Nucleus accumbens (tissue), 56 donors: ENCODE measurements at regions not wholly inside any gene's neighbourhood (a gene's known extent, or its start where the extent isn't known, plus 50 kb on each side); places are given as distances from the start of the nearest gene placed in this dataset.
"Not testable (repeated sequence)": the region's sequence is repeated elsewhere in the genome, so short reads cannot be mapped to it uniquely, and the experiment has no call there.

Source experiments
- DNase-seq, 56 donors: peaks; one replicate each; lab custom pipeline; 2025; lab: John Stamatoyannopoulos, UW

DNA sequence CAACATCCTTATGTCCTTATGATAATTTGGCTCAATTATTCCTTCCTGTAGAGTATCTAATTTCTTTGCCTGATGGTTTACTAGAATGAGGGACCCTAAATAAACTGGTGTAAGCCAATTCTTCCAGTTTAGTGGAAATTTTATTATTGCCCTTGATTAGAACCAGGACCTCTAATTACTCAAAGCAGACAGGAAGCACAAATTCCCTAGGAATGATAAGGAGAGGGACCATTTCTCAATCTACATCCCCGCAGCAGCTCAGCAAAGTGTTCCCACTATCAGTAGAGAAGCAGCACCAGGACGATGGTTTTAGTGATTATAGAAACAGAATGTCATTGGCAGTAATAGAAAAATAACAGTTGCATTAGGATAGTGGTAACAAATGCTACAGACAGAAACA, 97.1 kb downstream of the PLPPR4 start:
- no peak for DNase-seq

DNA sequence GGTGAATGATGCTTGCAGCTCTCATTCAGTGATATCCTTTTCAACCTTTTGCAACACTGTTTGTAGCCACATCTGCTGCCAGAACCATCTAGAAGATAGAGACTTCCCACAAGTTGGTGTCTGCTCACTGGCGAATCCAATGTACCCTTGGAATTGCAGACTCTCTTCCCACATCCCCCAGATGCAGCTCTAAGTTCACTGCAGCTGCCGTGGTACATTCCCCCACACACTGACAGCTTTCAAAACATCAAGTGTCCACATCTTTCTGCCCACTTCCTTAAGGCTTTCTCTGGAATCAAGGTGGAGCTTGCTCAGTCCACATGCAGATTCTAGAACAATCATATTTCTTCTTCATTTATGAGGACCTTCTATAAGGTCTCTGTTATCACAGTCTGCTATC, 99.2 kb downstream of the PLPPR4 start:
- DNase-seq, result no peak

DNA sequence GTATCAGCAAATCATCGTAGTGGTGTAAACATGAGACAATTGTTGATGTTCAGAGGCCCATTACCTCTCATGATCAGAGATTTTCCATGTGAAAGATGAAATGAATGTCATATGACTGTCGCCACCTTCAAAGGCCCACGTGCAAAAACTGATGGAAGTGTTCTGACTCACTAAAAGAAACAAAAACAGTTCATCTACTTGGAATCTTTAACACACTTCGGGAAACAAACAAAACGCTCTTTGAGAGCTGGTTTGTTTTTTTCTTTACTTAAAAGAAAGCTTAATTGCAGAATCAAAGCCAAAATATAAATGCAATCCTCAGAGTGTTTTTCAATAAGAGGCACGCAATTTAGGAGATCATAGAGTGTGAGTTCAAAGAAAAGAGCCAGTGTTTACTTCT, 100.8 kb downstream of the PLPPR4 start:
- no peak for DNase-seq

- no peak for DNase-seq
These were observed 101.3 kb downstream of the PLPPR4 start for GRCh38 chr1:99365545-99365944.

DNA sequence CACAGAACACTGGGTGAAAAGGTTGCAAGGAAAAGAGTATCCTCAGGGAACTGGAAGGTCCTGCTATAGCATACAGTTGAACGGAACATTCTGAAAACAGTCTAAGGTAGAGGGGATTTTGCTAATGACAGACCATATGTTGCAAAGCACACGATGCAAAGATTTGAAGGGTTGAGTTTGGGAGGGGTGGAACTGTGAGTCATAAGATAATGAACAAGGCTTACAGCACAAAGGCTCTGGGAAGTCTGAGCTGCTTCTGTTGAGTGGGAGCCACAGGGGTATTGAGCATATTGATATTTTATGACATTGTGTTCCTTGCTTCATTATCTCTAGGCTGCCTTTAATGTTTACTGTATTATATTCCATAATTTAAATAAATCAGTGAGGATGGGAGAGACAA, 104.9 kb downstream of the PLPPR4 start:
- DNase-seq, result peak in 1 of 56 donors; percentile 2

DNA sequence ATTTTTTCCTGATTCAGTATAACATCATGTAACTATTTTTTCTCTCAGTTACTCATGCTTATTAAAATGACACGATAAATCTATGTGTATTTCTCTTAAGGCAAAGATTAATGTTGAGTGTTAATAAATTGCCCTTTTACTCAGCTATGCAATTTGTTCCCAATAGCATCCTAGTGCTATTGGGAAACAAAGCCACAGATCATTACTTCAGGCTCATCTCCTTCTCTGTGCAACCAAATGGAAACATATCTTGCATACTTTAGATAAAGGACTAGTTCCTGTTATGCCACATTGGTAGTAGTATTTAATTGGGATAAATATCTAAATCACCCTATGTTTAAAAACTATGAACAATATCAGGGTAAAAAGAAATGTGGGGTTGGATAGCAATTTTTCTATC, 106.2 kb downstream of the PLPPR4 start:
- no peak for DNase-seq

DNA sequence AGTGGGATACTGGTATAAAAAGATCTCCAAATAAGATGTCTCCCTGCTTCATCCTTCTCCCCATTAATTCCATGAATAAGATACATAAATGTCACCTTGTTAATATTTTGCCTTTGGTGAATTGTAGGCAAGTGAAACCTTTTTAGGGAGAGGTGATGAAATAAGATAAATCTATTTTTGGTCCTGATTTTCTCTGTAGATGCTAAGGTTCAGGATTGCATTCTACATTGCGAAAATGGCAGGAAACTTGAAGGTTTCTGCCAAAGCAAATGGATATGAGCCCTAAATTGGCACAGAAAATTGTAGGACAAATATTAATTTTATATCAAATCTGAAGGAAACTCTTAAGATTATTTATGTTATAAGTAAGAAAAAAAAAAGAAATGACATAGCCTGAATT, 107.1 kb downstream of the PLPPR4 start:
- DNase-seq, result no peak

GRCh38 chr1:99374109-99374508, 109.8 kb downstream of the PLPPR4 start:
- DNase-seq, result no peak

DNA sequence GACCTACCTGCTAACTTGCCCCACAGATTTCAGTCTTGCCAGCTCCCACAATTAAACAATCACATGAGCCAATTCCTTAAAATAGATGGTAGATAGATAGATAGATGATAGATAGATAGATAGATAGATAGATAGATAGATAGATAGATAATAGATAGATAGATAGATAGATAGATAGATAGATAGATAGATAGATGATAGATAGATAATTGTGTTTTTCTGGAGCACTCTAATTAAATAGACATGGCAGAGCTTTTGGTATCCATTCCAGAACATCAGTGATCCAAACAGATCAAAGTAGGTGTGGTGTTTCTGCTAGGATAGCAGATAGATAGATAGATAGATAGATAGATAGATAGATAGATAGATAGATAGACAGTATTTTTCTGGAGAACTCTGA, 110.4 kb downstream of the PLPPR4 start:
- DNase-seq, result not testable (repeated sequence)

DNA sequence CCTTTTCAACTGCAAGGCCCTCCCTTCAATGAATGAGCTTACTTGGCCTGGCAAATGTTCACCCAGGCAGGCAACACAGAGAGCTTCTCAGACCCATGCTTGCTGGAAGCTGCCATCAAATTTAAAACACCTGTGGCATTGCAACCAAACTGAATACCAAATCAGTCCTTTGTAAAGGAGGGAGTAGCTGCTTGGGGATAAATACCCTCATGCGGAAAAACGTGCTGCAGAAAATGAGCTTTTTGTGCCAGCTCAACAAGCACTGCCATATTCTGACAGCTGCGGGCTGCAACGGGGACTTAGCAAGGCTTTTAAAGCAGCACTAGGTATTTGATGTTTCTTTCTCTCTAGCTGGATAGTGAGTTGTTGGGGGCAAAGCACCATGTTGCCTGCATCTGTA, 119.7 kb downstream of the PLPPR4 start:
- no peak for DNase-seq

- no peak for DNase-seq
These were observed 121.6 kb downstream of the PLPPR4 start for GRCh38 chr1:99385852-99386251.

DNA sequence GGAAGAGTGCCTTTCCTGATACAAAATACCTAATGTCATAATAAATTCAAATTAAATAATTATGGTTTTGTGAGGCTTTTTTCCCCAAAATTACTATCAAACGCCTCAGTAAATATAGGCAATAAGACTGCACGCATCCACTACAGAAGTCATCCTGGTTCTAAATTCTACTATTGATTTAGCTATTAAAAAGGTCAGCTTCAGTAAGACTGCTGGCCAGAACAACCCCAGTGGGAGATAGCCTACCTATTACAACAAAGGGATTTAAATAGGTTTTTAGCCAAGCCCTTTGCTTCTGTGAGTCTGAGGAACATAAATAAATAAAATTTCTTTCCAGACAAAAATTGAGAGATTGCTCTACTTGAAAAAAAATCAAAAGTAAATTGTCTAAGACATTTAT, 132.1 kb downstream of the PLPPR4 start:
- DNase-seq, result no peak

- DNase-seq, result no peak
These were observed 132.7 kb downstream of the PLPPR4 start for GRCh38 chr1:99397029-99397428.

GRCh38 chr1:99397863-99398262, 133.6 kb downstream of the PLPPR4 start:
- no peak for DNase-seq

- DNase-seq, result not testable (repeated sequence)
These were observed 137.3 kb downstream of the PLPPR4 start for GRCh38 chr1:99401556-99401955.

DNA sequence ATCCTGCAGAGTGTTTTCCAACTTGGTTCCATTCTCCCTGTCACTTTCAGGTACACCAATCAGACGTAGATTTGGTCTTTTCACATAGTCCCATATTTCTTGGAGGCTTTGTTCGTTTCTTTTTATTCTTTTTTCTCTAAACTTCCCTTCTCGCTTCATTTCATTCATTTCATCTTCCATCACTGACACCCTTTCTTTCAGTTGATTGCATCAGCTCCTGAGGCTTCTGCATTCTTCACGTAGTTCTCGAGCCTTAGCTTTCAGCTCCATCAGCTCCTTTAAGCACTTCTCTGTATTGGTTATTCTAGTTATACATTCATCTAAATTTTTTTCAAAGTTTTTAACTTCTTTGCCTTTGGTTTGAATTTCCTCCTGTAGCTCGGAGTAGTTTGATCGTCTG, 140.1 kb downstream of the PLPPR4 start:
- DNase-seq, result not testable (repeated sequence)

- not testable (repeated sequence) for DNase-seq
These were observed 141.0 kb downstream of the PLPPR4 start for GRCh38 chr1:99405325-99405724.

DNA sequence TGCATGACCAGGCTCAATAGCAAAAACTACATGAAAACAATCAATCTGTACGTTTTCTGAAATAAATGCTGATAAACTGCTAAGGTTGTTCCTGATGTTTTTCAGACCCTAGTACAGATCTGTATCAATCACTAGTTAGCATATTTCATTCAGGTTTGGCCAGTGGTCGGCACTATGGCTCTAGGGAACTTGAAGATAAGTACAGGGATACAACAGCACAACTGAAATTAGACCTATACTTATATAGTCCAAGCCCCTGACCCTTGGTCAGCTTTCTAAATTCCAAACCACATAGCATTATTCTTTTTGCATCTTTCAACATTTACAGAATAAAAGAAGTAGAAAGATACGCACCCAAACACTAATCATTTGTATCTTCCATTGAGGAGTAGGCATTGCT, 142.7 kb downstream of the PLPPR4 start:
- no peak for DNase-seq

DNA sequence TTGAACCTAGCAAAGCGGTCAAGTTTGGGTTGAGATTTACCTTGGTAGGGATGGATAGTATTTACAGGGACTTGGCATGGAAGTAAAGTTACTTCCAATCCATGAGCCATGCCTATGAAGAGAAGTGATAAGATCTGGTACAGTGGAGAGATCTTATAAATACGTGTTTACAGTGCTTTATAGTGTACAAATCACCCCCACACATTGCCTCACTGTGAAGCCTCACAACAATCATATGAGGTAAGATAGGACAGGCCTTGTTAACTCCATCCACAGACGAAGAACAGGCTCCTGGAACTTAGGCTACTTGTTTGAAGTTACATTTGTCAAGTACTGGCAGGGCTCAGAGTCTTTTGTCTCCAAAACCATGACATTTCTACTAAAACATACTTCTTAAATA, 159.8 kb downstream of the PLPPR4 start:
- no peak for DNase-seq

- DNase-seq, result peak in 3 of 56 donors; percentile 1 to 30 (median 11)
These were observed 165.5 kb downstream of the PLPPR4 start for GRCh38 chr1:99429754-99430153.

- DNase-seq, result no peak
These were observed 174.5 kb downstream of the PLPPR4 start for GRCh38 chr1:99438656-99439230.

- no peak for DNase-seq
These were observed 175.3 kb downstream of the PLPPR4 start for GRCh38 chr1:99439433-99440075.
